Glutamatergic neuron (in vitro differentiated cells): ENCODE measurements at regions not wholly inside any gene's neighbourhood (a gene's known extent, or its start where the extent isn't known, plus 50 kb on each side); places are given as distances from the start of the nearest gene placed in this dataset.
"Not testable (repeated sequence)": the region's sequence is repeated elsewhere in the genome, so short reads cannot be mapped to it uniquely, and the experiment has no call there.

Experiments
- DNase-seq: peaks from one replicate; pipeline ENCODE4 v3.0.0; 2022
- H3K27ac Mint-ChIP-seq: one replicate; pipeline ENCODE4 v1.8.0; 2020; ENCODE audit warnings: mild to moderate bottlenecking, mixed read lengths, inconsistent platforms; ENCODE audit not compliant: unreplicated experiment
- H3K27me3 Mint-ChIP-seq: one replicate; pipeline ENCODE4 v1.8.0; 2020; ENCODE audit warnings: mild to moderate bottlenecking, moderate library complexity, mixed read lengths, inconsistent platforms; ENCODE audit not compliant: unreplicated experiment
- H3K36me3 Mint-ChIP-seq: one replicate; pipeline ENCODE4 v1.8.0; 2020; ENCODE audit warnings: mild to moderate bottlenecking, mixed read lengths, inconsistent platforms; ENCODE audit not compliant: unreplicated experiment
- H3K4me1 Mint-ChIP-seq: one replicate; pipeline ENCODE4 v1.8.0; 2020; ENCODE audit warnings: mild to moderate bottlenecking, low read depth, mixed read lengths, inconsistent platforms; ENCODE audit not compliant: unreplicated experiment
- H3K4me3 Mint-ChIP-seq: one replicate; pipeline ENCODE4 v1.8.0; 2020; ENCODE audit warnings: mild to moderate bottlenecking, mixed read lengths, inconsistent platforms; ENCODE audit not compliant: unreplicated experiment
- H3K9me3 Mint-ChIP-seq: one replicate; pipeline ENCODE4 v1.8.0; 2020; ENCODE audit warnings: mild to moderate bottlenecking, moderate library complexity, mixed read lengths, inconsistent platforms; ENCODE audit not compliant: unreplicated experiment
- TF ChIP-seq, protein P1 (sequence below): fragments of 200-600 bp; sonication (generic); IDR thresholded peaks from one replicate; pipeline ENCODE4 v1.5.0; 2021; ENCODE audit not compliant: partially characterized antibody, unreplicated experiment

DNA sequence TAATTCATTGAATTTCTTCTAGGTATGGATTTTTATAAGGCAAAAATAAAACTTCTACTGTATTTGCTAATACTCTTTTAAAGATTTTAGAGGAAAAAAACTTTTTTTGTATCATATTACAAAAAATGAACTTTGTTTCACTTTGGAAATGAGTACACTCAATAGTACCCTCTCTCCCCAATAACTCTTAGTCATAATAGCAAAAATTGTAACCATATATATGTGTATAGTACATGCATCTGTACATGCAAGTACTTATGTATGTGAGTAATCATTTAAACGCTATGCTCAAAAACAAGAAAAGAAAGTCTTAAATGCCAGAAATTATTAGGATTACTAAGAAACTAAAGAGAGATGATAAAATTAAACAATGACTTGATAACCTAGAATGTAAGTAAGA, 95.9 kb upstream of the HGF start:
- H3K4me3 Mint-ChIP-seq = no peak overlapping the region
- H3K4me1 Mint-ChIP-seq = no peaks in the 10 kb centered on the region
- no peaks in the 10 kb centered on the region for H3K36me3 Mint-ChIP-seq
- DNase-seq = no peak
- no peaks in the 10 kb centered on the region for H3K27me3 Mint-ChIP-seq
- H3K9me3 Mint-ChIP-seq = no peaks in the 10 kb centered on the region
- H3K27ac Mint-ChIP-seq = no peak overlapping the region
- TF ChIP-seq, protein P1, sequence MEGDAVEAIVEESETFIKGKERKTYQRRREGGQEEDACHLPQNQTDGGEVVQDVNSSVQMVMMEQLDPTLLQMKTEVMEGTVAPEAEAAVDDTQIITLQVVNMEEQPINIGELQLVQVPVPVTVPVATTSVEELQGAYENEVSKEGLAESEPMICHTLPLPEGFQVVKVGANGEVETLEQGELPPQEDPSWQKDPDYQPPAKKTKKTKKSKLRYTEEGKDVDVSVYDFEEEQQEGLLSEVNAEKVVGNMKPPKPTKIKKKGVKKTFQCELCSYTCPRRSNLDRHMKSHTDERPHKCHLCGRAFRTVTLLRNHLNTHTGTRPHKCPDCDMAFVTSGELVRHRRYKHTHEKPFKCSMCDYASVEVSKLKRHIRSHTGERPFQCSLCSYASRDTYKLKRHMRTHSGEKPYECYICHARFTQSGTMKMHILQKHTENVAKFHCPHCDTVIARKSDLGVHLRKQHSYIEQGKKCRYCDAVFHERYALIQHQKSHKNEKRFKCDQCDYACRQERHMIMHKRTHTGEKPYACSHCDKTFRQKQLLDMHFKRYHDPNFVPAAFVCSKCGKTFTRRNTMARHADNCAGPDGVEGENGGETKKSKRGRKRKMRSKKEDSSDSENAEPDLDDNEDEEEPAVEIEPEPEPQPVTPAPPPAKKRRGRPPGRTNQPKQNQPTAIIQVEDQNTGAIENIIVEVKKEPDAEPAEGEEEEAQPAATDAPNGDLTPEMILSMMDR = no peak

- Mint-ChIP-seq H3K27me3 (no peaks in the 10 kb centered on the region), H3K36me3 (no peaks in the 10 kb centered on the region), H3K27ac (no peak overlapping the region), H3K9me3 (no peaks in the 10 kb centered on the region), H3K4me1 (no peaks in the 10 kb centered on the region), H3K4me3 (no peak overlapping the region)
- TF ChIP-seq, protein P1 = no peak
- no peak for DNase-seq
Observed at GRCh38 chr7:81859433-81859832, 89.6 kb upstream of the HGF start.

GRCh38 chr7:81858820-81859219, 89.0 kb upstream of the HGF start:
- DNase-seq, H3K36me3 Mint-ChIP-seq, H3K27me3 Mint-ChIP-seq, H3K9me3 Mint-ChIP-seq, H3K27ac Mint-ChIP-seq, H3K4me3 Mint-ChIP-seq, H3K4me1 Mint-ChIP-seq: not testable (repeated sequence)

DNA sequence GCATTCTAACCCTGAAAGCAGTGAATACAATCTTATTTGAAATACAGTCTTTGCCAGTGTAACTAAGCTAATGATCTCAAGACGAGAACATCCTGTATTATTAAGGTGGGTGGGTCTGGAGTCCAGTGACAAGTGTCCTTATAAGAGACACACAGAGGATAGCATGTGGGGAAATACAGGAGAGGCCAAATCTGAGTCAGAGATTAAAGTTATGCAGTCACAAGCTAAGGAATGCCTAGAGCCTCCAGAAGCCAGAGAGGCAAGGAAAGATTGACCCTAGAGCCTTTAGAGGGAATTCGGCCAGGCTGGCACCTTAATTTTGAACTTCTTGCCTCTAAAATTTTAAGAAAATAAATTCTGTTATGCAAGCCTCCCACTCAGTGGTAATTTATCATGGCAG, 87.5 kb upstream of the HGF start:
- H3K27me3 Mint-ChIP-seq = no peaks in the 10 kb centered on the region
- no peak overlapping the region for H3K27ac Mint-ChIP-seq
- H3K9me3 Mint-ChIP-seq = no peaks in the 10 kb centered on the region
- TF ChIP-seq, protein P1 = no peak
- DNase-seq = no peak
- no peaks in the 10 kb centered on the region for H3K4me1 Mint-ChIP-seq
- no peaks in the 10 kb centered on the region for H3K36me3 Mint-ChIP-seq
- H3K4me3 Mint-ChIP-seq = no peak overlapping the region

DNA sequence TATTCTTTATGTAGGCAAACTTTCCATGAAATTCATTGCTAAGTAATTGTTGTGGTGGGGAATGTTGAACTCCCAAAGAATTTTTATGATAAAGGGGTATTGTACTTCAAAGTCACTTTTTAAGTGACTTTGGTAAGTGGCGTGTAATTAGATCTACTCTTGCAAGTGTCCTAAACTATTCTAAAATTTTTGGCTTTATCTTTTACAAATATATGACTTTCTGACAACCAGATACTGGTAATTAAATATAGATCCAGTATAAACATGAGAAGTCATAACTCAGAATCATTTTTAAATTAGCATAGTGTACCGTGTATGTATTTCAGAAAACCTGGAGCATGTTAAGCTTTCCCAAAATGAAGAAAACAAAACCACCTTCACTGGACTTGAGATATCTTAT, 84.7 kb upstream of the HGF start:
- H3K4me1 Mint-ChIP-seq = no peaks in the 10 kb centered on the region
- H3K9me3 Mint-ChIP-seq = no peaks in the 10 kb centered on the region
- H3K27me3 Mint-ChIP-seq = no peaks in the 10 kb centered on the region
- TF ChIP-seq, protein P1 = no peak
- no peak overlapping the region for H3K27ac Mint-ChIP-seq
- no peaks in the 10 kb centered on the region for H3K36me3 Mint-ChIP-seq
- no peak for DNase-seq
- no peak overlapping the region for H3K4me3 Mint-ChIP-seq

DNA sequence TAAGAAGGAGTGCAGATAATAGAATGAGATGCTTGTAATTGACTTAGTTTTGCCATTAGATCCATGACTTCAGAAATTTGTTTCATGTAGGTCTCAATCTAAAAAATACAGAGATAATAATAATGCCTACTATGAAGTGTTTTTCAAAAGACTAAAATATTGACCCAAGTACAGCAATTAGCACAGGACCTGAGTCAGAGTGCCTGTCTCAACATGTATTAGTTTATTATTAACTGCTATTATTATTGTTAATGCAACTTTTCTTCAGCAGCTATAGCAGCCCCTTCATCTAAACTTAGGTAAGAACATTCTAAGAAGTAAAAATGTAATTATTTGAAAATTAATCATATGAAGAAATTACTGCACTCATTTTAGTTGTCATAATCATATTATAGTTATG, 82.9 kb upstream of the HGF start:
- TF ChIP-seq, protein P1 = no peak
- Mint-ChIP-seq H3K27ac (no peak overlapping the region), H3K4me1 (no peaks in the 10 kb centered on the region), H3K27me3 (no peaks in the 10 kb centered on the region), H3K4me3 (no peak overlapping the region), H3K9me3 (no peaks in the 10 kb centered on the region), H3K36me3 (no peaks in the 10 kb centered on the region)
- DNase-seq = no peak
